Uterus (tissue), 2 donors: ENCODE measurements at regions not wholly inside any gene's neighbourhood (a gene's known extent, or its start where the extent isn't known, plus 50 kb on each side); places are given as distances from the start of the nearest gene placed in this dataset.

ENCODE experiments used
- CTCF ChIP-seq, 4 experiments: fragments of 200-600 bp in 2 of 4; fragments of 450-650 bp in 2 of 4; sonication (generic) in 2 of 4; IDR thresholded peaks; one replicate each; pipeline ENCODE4 v1.5.1; 2016 to 2019; ENCODE audit warnings: antibody characterized with exemption in 4 of 4, mild to moderate bottlenecking in 2 of 4, moderate library complexity in 1 of 4
- POLR2A ChIP-seq, 2 donors: fragments of 450-650 bp; IDR thresholded peaks; one replicate each; pipeline ENCODE4 v1.6.1; 2016; ENCODE audit warnings: antibody characterized with exemption in 2 of 2, mild to moderate bottlenecking in 1 of 2, moderate library complexity in 1 of 2

- TF ChIP-seq POLR2A (IDR thresholded peaks at IDR 0.05) (no peak), CTCF (IDR thresholded peaks at IDR 0.05) (no peak)
Observed at GRCh38 chr6:40819182-40819834, 219.7 kb downstream of the UNC5CL start.
